Endothelial cell of umbilical vein (primary cell): ENCODE measurements at regions not wholly inside any gene's neighbourhood (a gene's known extent, or its start where the extent isn't known, plus 50 kb on each side); places are given as distances from the start of the nearest gene placed in this dataset.

Experiments used
- BruUV-seq: library from RNA; stranded (reverse); fragments of 400-500 nt; replicated peaks from 2 replicates; lab custom pipeline; 2021; lab: Mats Ljungman, UMichigan
- CTCF ChIA-PET: fragments of 300-600, 350-600 bp; sonication (Branson Sonifier 250); formaldehyde crosslinking; loops from one replicate; lab custom pipeline; 2021; ENCODE audit warnings: antibody characterized with exemption, inconsistent platforms; lab: Charles Lee
- POLR2A ChIA-PET: fragments of 300-600, 350-600 bp; sonication (Branson Sonifier 250); formaldehyde crosslinking; loops from one replicate; lab custom pipeline; 2021; ENCODE audit warnings: antibody characterized with exemption, inconsistent platforms; lab: Charles Lee
- DNase-seq: peaks from one replicate; pipeline ENCODE4 v3.0.0-alpha.2; 2011; ENCODE audit warnings: low read depth, low spot score
- FAIRE-seq: peaks from 2 replicates; lab custom pipeline; 2011; peaks lifted over from hg19 to GRCh38; lab: Jason Lieb, UNC
- H2AFZ ChIP-seq: 2 replicates; pipeline ENCODE4 v1.6.0; 2012; ENCODE audit warnings: low read depth, low read length, control low read depth, inconsistent platforms
- H3K27ac ChIP-seq: 2 replicates; pipeline ENCODE4 v1.5.1; 2011; ENCODE audit warnings: low read depth, mild to moderate bottlenecking, control low read depth, low read length, moderate library complexity; ENCODE audit not compliant: insufficient read depth
- H3K27me3 ChIP-seq, 2 experiments: 2 replicates each; pipeline versions ENCODE4 v1.6.0 to v1.6.1; 2011; ENCODE audit warnings: low read length in 2 of 2, mixed read lengths in 1 of 2; ENCODE audit not compliant: control insufficient read depth in 2 of 2, insufficient read depth in 2 of 2
- H3K36me3 ChIP-seq, 2 experiments: 2 replicates in 1 of 2; 3 replicates in 1 of 2; pipeline ENCODE4 v1.5.1; 2011; ENCODE audit warnings: low read length in 2 of 2, mild to moderate bottlenecking in 1 of 2, moderate library complexity in 1 of 2; ENCODE audit not compliant: control insufficient read depth in 2 of 2, insufficient read depth in 2 of 2; ENCODE audit errors: extremely low read depth in 1 of 2
- H3K4me1 ChIP-seq: 3 replicates; pipeline ENCODE4 v1.5.1; 2011; ENCODE audit warnings: mild to moderate bottlenecking, low read length; ENCODE audit not compliant: control insufficient read depth, insufficient read depth; ENCODE audit errors: extremely low read depth
- H3K4me2 ChIP-seq: 2 replicates; pipeline ENCODE4 v1.6.1; 2011; ENCODE audit warnings: low read length, control low read depth, mixed read lengths; ENCODE audit not compliant: insufficient read depth
- H3K4me3 ChIP-seq, 3 experiments: fragments of 200-600 bp in 1 of 3; sonication (generic), shearing (Covaris generic) in 1 of 3; replicated peaks in 1 of 3; 2 replicates each; pipeline ENCODE4 v1.5.1; 2011 to 2016; ENCODE audit warnings: control low read depth in 3 of 3, low read length in 3 of 3, mild to moderate bottlenecking in 2 of 3, inconsistent platforms in 1 of 3, low read depth in 1 of 3, moderate library complexity in 1 of 3; ENCODE audit not compliant: insufficient read depth in 1 of 3
- H3K79me2 ChIP-seq: 2 replicates; pipeline ENCODE4 v1.6.0; 2012; ENCODE audit warnings: low read length, inconsistent platforms; ENCODE audit not compliant: control insufficient read depth, insufficient read depth
- H3K9ac ChIP-seq: replicated peaks from 2 replicates; pipeline ENCODE3; 2011; ENCODE audit warnings: low read length, control low read depth; ENCODE audit not compliant: insufficient read depth; ENCODE audit errors: extremely low read depth
- H3K9me1 ChIP-seq: replicated peaks from 3 replicates; pipeline ENCODE4 v1.6.0; 2011; ENCODE audit warnings: mild to moderate bottlenecking, low read length; ENCODE audit not compliant: control insufficient read depth, insufficient read depth; ENCODE audit errors: extremely low read depth
- H3K9me3 ChIP-seq: replicated peaks from 2 replicates; pipeline ENCODE4 v1.5.1; 2012; ENCODE audit warnings: low read length, inconsistent platforms; ENCODE audit not compliant: control insufficient read depth, insufficient read depth
- H4K20me1 ChIP-seq: replicated peaks from 2 replicates; pipeline ENCODE3; 2011; ENCODE audit warnings: mild to moderate bottlenecking, low read length; ENCODE audit not compliant: control insufficient read depth, insufficient read depth; ENCODE audit errors: extremely low read depth
- CTCF ChIP-seq, 2 donors: IDR thresholded peaks; 1 replicate in 1 of 2; 2 replicates in 1 of 2; pipeline ENCODE4 v1.5.1; 2011; ENCODE audit warnings: low read length in 2 of 2, mild to moderate bottlenecking in 2 of 2, moderate library complexity in 2 of 2, control low read depth in 1 of 2, inconsistent platforms in 1 of 2, low read depth in 1 of 2; ENCODE audit not compliant: insufficient read depth in 1 of 2; ENCODE audit errors: extremely low read depth in 1 of 2
- EZH2 ChIP-seq: IDR thresholded peaks from 2 replicates; pipeline ENCODE4 v1.6.1; 2012; ENCODE audit warnings: borderline replicate concordance, low read depth, mild to moderate bottlenecking, moderate library complexity, low read length, inconsistent platforms; ENCODE audit not compliant: severe bottlenecking
- GATA2 ChIP-seq: IDR thresholded peaks from 2 replicates; pipeline ENCODE4 v1.7.0; 2011; ENCODE audit warnings: low read depth, mild to moderate bottlenecking, moderate library complexity, mixed read lengths, low read length; ENCODE audit not compliant: insufficient read length, insufficient read depth
- MAX ChIP-seq: IDR thresholded peaks from 2 replicates; pipeline ENCODE4 v1.6.1; 2011; ENCODE audit not compliant: insufficient read depth, insufficient read length
- dilution Hi-C: fragments of 300-500 bp; cut with MboI; formaldehyde crosslinking; loops from one replicate; pipeline ENCODE4 v1.15.0; 2019; ENCODE audit warnings: low sequenced_read_pairs; ENCODE audit not compliant: extremely low pct_ligation_motif_present
- intact Hi-C: fragments of 100-400 bp; cut with micrococcal nuclease; formaldehyde crosslinking; loops from one replicate; pipeline ENCODE4 v1.10.0; 2022

GRCh38 chr5:68476854-68477253, 261.3 kb downstream of the PIK3R1 start:
- TF ChIP-seq CTCF (IDR thresholded peaks at IDR 0.05; ENCODE audit: extremely low read depth in 1 of 2, insufficient read depth in 1 of 2, low read depth in 1 of 2, low read length in 2 of 2) (peak in 1 of 2 donors; percentile 11), EZH2 (no peak)
- no peaks in the 10 kb centered on the region for H4K20me1 ChIP-seq
- DNase-seq (no peak), FAIRE-seq (no peak)
- no peak overlapping the region for H3K27ac ChIP-seq
- dilution Hi-C loops (no loop called here), intact Hi-C loops (no loop called here)
- H3K9me3 ChIP-seq = no peaks in the 10 kb centered on the region
- no peak overlapping the region for H3K4me2 ChIP-seq
- no peak overlapping the region for H3K4me3 ChIP-seq
- no peaks in the 10 kb centered on the region for H3K79me2 ChIP-seq
- no peaks in the 10 kb centered on the region for H3K36me3 ChIP-seq
- no peak overlapping the region for H3K9ac ChIP-seq
- H3K9me1 ChIP-seq = no peaks in the 10 kb centered on the region
- ChIA-PET POLR2A (no interaction called here), CTCF (no interaction called here)
- no peak overlapping the region for H2AFZ ChIP-seq
- H3K4me1 ChIP-seq = no peaks in the 10 kb centered on the region
- peaks cover 5 to 7% of the 10 kb centered on the region in 2 experiments for H3K27me3 ChIP-seq
- no TSS peak for BruUV-seq

- H3K4me3 ChIP-seq = no peak overlapping the region
- intact Hi-C loops = no loop called here
- no peaks in the 10 kb centered on the region for H3K36me3 ChIP-seq
- no peak overlapping the region for H3K4me2 ChIP-seq
- no peaks in the 10 kb centered on the region for H3K9me3 ChIP-seq
- peaks cover 5 to 13% of the 10 kb centered on the region in 2 experiments for H3K27me3 ChIP-seq
- FAIRE-seq (no peak), DNase-seq (no peak)
- CTCF ChIA-PET = no interaction called here
- H3K27ac ChIP-seq = no peak overlapping the region
- H2AFZ ChIP-seq = no peak overlapping the region
- no peaks in the 10 kb centered on the region for H3K79me2 ChIP-seq
- no peaks in the 10 kb centered on the region for H3K9me1 ChIP-seq
- H3K4me1 ChIP-seq = no peaks in the 10 kb centered on the region
- BruUV-seq = no TSS peak
- TF ChIP-seq MAX = no peak
- no peak for TF ChIP-seq GATA2
- POLR2A ChIA-PET = no interaction called here
- no peaks in the 10 kb centered on the region for H4K20me1 ChIP-seq
- dilution Hi-C loops = no loop called here
- no peak overlapping the region for H3K9ac ChIP-seq
Observed at GRCh38 chr5:68478301-68479095, 262.9 kb downstream of the PIK3R1 start.
